ENCODE measurements at regions not wholly inside any gene's neighbourhood (a gene's known extent, or its start where the extent isn't known, plus 50 kb on each side); places are given as distances from the start of the nearest gene placed in this dataset.

DNA sequence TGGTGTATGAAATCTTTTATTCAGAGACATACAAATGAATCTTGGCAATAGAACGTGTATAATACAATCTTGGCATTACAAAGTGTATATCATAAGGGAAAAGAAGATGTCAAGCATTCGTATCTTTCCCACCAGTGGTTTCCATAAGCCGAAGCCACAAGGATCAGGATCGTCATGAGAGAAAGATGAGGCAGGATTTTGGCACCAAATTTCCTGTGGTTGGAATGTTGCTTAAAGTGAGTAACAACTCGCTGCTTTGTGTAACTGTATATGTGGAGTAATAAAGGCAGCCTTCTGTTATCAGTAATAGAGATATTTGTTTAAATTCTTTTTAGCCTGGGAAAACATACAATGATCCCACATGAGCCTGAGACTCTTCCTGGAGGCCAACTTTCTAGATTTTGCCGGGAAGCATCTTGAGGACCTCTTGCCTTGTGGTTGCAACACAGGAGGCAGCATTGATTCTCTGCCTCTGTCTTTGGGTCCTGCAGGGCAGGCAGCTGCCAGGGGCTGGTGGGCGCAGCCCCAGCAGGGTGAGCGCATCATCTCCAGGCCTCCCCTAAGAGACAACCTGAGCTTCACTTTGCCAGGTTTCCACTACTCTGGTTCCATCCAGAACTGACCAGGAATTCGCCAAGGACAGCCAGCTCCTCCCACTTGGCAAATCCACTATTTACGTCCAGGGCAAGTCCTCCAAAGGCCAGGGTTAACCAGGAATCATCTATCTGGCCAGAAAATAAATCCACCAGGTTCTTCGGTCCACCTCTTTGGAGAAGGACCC, 230.9 kb upstream of the SULF2 start:
- H3K36me3 ChIP-seq (ENCODE audit: control insufficient read depth in 1 of 2, insufficient read depth in 2 of 2, low read length in 2 of 2): no peaks in the 10 kb centered on the region
- no peak overlapping the region for H3K4me3 ChIP-seq (ENCODE audit: low read depth in 1 of 2, low read length in 2 of 2)
- H3K9ac ChIP-seq (ENCODE audit: low read depth in 1 of 2, low read length in 2 of 2): no peak overlapping the region
- H3K27me3 ChIP-seq (ENCODE audit: control insufficient read depth in 1 of 2, insufficient read depth in 2 of 2, low read length in 2 of 2): no peaks in the 10 kb centered on the region
- H3K4me1 ChIP-seq (ENCODE audit: control insufficient read depth in 1 of 2, insufficient read depth in 2 of 2, low read length in 2 of 2): no peaks in the 10 kb centered on the region
- H3K27ac ChIP-seq (ENCODE audit: low read depth, low read length): no peak overlapping the region
- H3K9me3 ChIP-seq (ENCODE audit: control insufficient read depth in 1 of 2, low read length in 2 of 2): peaks cover 8 to 10% of the 10 kb centered on the region in 2 donors

DNA sequence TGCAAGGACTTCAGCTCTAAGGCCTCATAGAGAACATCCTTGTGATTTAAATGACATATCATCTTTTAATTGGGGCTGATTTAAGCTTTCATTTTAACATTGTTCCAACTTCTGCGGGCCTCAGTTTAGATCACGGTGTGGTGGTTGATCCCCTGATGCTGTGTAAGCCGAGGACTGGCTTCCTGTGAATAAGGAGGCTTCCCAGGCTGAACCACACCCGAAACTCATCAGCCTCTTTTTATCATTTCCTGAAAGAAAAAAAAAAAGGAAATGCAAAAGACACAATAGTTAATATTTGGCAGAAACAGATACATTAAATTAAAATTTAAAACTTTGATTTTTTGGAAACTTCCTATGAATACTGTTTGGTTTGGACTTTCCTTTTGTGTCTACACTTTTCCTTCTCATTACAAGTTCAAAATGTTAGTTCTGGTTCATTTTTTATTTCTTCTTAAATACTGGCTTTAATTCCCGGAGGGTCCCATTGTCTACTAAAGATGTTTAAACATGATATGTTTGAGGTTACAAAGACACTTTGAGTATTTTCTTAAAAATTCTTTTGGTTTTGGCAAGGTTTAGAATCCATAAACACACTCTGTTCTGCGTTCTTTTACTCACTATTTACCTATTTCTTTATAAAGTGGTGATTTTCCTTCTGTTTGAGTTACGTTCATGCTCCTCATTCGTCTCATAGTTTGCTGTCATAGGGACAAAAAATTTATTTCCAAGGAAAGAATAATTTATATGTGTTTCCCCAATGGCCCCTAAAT, 230.0 kb upstream of the SULF2 start:
- Histone ChIP-seq H3K27ac (ENCODE audit: low read depth, low read length) (no peak overlapping the region), H3K27me3 (ENCODE audit: control insufficient read depth in 1 of 2, insufficient read depth in 2 of 2, low read length in 2 of 2) (no peaks in the 10 kb centered on the region)

DNA sequence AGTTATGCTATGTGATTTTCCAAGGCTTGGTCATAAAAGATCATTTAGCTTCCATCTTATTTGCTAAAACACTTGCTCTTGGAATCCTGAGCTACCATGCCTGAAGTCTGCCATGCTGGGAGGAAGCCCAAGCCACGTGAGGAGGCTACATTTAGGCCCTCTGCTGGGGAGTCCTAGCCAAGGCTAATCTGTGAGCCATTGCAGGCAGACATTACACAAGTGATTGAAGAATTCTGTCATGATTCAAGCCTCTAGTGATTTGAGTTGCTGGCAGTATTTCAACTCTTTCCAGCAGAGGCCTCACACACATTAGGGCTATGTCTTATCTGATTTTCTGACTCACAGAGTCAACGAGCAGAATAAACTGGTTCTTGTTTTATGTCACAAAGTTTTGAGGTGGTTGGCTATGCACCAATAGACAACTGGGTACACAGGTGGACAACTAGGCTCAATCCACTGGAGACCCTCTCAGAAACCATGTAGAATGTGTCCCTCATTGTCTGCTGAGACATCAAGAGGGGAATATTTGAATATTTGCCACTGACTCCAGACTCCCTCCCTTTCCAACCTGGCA, 227.2 kb upstream of the SULF2 start:
- no peaks in the 10 kb centered on the region for H3K36me3 ChIP-seq (ENCODE audit: control insufficient read depth in 1 of 2, insufficient read depth in 2 of 2, low read length in 2 of 2)
- H3K4me1 ChIP-seq (ENCODE audit: control insufficient read depth in 1 of 2, insufficient read depth in 2 of 2, low read length in 2 of 2): no peaks in the 10 kb centered on the region
- no peaks in the 10 kb centered on the region for H3K27me3 ChIP-seq (ENCODE audit: control insufficient read depth in 1 of 2, insufficient read depth in 2 of 2, low read length in 2 of 2)
- H3K4me3 ChIP-seq (ENCODE audit: low read depth in 1 of 2, low read length in 2 of 2): no peak overlapping the region
- H3K9me3 ChIP-seq (ENCODE audit: control insufficient read depth in 1 of 2, low read length in 2 of 2): peaks cover 8 to 10% of the 10 kb centered on the region in 2 donors
- H3K27ac ChIP-seq (ENCODE audit: low read depth, low read length): no peak overlapping the region
- no peak overlapping the region for H3K9ac ChIP-seq (ENCODE audit: low read depth in 1 of 2, low read length in 2 of 2)

More for the DNA sequence above, 230.0 kb upstream of the SULF2 start:
- Histone ChIP-seq H3K36me3 (ENCODE audit: control insufficient read depth in 1 of 2, insufficient read depth in 2 of 2, low read length in 2 of 2) (no peaks in the 10 kb centered on the region), H3K9me3 (ENCODE audit: control insufficient read depth in 1 of 2, low read length in 2 of 2) (peaks cover 8 to 10% of the 10 kb centered on the region in 2 donors), H3K4me3 (ENCODE audit: low read depth in 1 of 2, low read length in 2 of 2) (no peak overlapping the region), H3K9ac (ENCODE audit: low read depth in 1 of 2, low read length in 2 of 2) (no peak overlapping the region), H3K4me1 (ENCODE audit: control insufficient read depth in 1 of 2, insufficient read depth in 2 of 2, low read length in 2 of 2) (no peaks in the 10 kb centered on the region)

DNA sequence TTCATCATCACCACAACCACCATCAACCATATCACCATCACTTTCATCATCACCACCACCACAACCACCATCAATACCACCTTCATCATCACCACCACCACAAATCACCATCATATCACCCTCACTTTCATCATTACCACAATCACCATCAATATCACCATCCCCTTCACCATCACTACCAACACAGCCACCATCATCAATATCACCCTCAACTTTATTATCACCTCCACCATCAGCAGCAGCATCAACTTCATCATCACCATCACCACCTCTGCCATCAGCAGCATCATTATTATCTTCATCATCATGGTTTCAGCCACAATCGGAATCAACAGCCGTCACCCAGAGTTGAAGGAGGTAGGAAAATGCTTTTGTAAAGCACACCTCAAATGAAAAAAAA, 225.7 kb upstream of the SULF2 start:
- Histone ChIP-seq H3K4me1 (ENCODE audit: control insufficient read depth in 1 of 2, insufficient read depth in 2 of 2, low read length in 2 of 2) (no peaks in the 10 kb centered on the region), H3K9me3 (ENCODE audit: control insufficient read depth in 1 of 2, low read length in 2 of 2) (peaks cover 8 to 10% of the 10 kb centered on the region in 2 donors), H3K9ac (ENCODE audit: low read depth in 1 of 2, low read length in 2 of 2) (no peak overlapping the region), H3K36me3 (ENCODE audit: control insufficient read depth in 1 of 2, insufficient read depth in 2 of 2, low read length in 2 of 2) (no peaks in the 10 kb centered on the region), H3K27me3 (ENCODE audit: control insufficient read depth in 1 of 2, insufficient read depth in 2 of 2, low read length in 2 of 2) (no peaks in the 10 kb centered on the region), H3K4me3 (ENCODE audit: low read depth in 1 of 2, low read length in 2 of 2) (no peak overlapping the region), H3K27ac (ENCODE audit: low read depth, low read length) (no peak overlapping the region)

DNA sequence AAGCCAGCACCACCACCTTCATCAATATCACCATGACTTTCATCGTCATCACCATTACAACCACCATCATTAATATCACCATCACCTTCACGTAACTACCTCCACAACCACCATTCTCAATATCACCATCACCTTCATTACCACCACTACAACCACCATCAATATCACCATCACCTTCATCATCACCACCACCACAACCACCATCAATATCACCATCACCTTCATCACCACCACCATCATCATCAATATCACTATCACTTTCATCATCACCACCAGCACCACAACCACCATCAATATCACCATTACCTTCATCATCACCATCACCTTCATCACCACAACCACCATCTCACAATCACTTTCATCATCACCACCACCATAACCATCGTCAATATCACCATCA, 225.3 kb upstream of the SULF2 start:
- no peaks in the 10 kb centered on the region for H3K4me1 ChIP-seq (ENCODE audit: control insufficient read depth in 1 of 2, insufficient read depth in 2 of 2, low read length in 2 of 2)
- peaks cover 8 to 10% of the 10 kb centered on the region in 2 donors for H3K9me3 ChIP-seq (ENCODE audit: control insufficient read depth in 1 of 2, low read length in 2 of 2)
- H3K27ac ChIP-seq (ENCODE audit: low read depth, low read length): no peak overlapping the region
- H3K4me3 ChIP-seq (ENCODE audit: low read depth in 1 of 2, low read length in 2 of 2): no peak overlapping the region
- H3K36me3 ChIP-seq (ENCODE audit: control insufficient read depth in 1 of 2, insufficient read depth in 2 of 2, low read length in 2 of 2): no peaks in the 10 kb centered on the region
- no peaks in the 10 kb centered on the region for H3K27me3 ChIP-seq (ENCODE audit: control insufficient read depth in 1 of 2, insufficient read depth in 2 of 2, low read length in 2 of 2)
- no peak overlapping the region for H3K9ac ChIP-seq (ENCODE audit: low read depth in 1 of 2, low read length in 2 of 2)

DNA sequence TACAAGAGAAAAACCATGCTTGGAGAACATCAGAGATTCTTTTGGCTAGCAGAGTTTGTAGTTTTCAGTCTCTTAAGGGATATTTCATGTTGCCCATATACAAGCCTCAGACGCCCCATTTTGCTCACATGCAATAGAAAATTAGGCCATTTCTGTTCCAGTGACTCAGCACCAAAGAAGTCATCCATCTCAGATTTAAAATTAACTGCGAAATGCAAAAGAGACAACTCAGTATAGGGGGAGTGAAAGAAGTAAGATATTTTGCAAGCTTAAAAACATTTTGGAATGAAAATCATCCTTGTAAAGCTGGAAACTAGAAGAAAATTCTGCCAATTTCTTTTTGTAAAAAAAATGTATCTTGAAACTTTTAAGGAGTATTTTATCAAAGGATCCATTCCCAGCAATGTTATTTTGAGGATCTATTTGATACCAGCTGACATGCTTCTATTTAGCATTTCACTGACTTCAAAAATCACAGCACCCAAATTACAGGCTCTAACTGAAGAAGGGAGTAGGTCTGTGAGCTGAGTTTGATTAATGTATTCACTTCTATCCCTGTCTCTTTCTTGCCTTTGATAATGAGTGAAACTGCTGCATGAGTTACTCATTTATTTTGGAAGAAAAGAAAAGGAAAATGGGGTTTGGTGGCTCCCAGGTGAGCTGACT, 223.7 kb upstream of the SULF2 start:
- no peaks in the 10 kb centered on the region for H3K4me1 ChIP-seq (ENCODE audit: control insufficient read depth in 1 of 2, insufficient read depth in 2 of 2, low read length in 2 of 2)
- no peak overlapping the region for H3K27ac ChIP-seq (ENCODE audit: low read depth, low read length)
- H3K36me3 ChIP-seq (ENCODE audit: control insufficient read depth in 1 of 2, insufficient read depth in 2 of 2, low read length in 2 of 2): no peaks in the 10 kb centered on the region
- H3K27me3 ChIP-seq (ENCODE audit: control insufficient read depth in 1 of 2, insufficient read depth in 2 of 2, low read length in 2 of 2): no peaks in the 10 kb centered on the region
- H3K9me3 ChIP-seq (ENCODE audit: control insufficient read depth in 1 of 2, low read length in 2 of 2): peaks cover 8 to 10% of the 10 kb centered on the region in 2 donors
- no peak overlapping the region for H3K4me3 ChIP-seq (ENCODE audit: low read depth in 1 of 2, low read length in 2 of 2)
- no peak overlapping the region for H3K9ac ChIP-seq (ENCODE audit: low read depth in 1 of 2, low read length in 2 of 2)

DNA sequence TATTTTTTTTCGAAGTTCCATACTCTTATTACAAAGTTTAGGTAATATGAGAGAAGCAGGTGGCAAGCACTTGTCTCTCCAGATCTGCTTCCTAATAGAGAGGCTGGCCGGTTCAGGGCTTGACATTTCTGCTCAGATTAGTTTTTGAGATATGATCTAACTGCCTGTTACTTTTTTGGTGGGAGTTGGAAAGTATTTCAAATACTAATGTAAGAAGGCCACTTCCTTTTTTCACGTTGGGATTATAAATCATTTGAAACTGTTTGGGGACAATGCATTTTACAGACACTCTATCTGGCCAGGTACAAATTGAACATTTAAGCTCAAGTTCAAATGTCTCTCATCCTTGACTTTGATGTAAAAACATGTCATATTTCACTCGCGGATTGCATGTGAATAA, 222.1 kb upstream of the SULF2 start:
- Histone ChIP-seq H3K27me3 (ENCODE audit: control insufficient read depth in 1 of 2, insufficient read depth in 2 of 2, low read length in 2 of 2) (no peaks in the 10 kb centered on the region), H3K4me1 (ENCODE audit: control insufficient read depth in 1 of 2, insufficient read depth in 2 of 2, low read length in 2 of 2) (no peaks in the 10 kb centered on the region), H3K4me3 (ENCODE audit: low read depth in 1 of 2, low read length in 2 of 2) (no peak overlapping the region)

DNA sequence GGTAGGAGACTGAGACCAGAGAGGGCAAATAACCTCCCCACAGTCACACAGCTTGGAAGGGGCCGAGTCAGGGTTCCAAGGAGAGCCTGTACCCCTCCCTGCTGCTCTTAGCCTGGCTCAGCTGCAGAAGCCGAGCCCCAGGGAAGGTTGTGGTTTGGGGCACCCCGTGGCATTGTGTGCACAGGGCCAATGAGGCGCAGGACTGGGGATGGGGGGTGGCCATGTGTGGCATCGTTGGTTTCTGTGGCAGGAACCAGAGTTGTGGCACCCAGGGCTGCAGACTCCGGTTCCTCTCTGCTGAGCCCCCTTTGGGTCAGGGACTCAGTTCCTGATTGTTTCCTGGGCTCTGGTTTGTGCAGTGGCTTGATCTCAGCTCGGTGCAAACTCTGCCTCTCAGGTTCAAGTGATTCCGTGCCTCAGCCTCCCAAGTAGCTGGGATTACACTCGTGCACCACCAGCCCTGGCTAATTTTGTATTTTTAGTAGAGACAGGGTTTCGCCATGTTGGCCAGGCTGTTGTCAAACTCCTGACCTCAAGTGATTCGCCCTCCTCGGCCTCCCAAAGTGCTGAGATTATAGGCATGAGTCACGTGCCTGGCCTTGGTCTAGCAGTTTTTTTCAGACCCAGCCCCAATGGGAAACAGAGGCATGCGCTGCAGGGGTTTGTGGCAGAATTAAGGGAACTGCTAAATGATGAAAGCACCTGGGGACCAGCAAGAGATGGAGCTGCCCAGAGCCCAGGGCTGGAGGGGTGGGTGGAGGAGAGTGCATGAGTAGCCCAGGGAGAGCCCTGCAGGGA, 221.0 kb upstream of the SULF2 start:
- Histone ChIP-seq H3K9ac (ENCODE audit: low read depth in 1 of 2, low read length in 2 of 2) (no peak overlapping the region), H3K27ac (ENCODE audit: low read depth, low read length) (no peak overlapping the region), H3K9me3 (ENCODE audit: control insufficient read depth in 1 of 2, low read length in 2 of 2) (peaks cover 0 to 3% of the 10 kb centered on the region in 2 donors), H3K27me3 (ENCODE audit: control insufficient read depth in 1 of 2, insufficient read depth in 2 of 2, low read length in 2 of 2) (no peaks in the 10 kb centered on the region), H3K36me3 (ENCODE audit: control insufficient read depth in 1 of 2, insufficient read depth in 2 of 2, low read length in 2 of 2) (no peaks in the 10 kb centered on the region), H3K4me1 (ENCODE audit: control insufficient read depth in 1 of 2, insufficient read depth in 2 of 2, low read length in 2 of 2) (no peaks in the 10 kb centered on the region), H3K4me3 (ENCODE audit: low read depth in 1 of 2, low read length in 2 of 2) (no peak overlapping the region)

More for the DNA sequence above, 222.1 kb upstream of the SULF2 start:
- Histone ChIP-seq H3K9ac (ENCODE audit: low read depth in 1 of 2, low read length in 2 of 2) (no peak overlapping the region), H3K9me3 (ENCODE audit: control insufficient read depth in 1 of 2, low read length in 2 of 2) (peaks cover 6 to 7% of the 10 kb centered on the region in 2 donors), H3K27ac (ENCODE audit: low read depth, low read length) (no peak overlapping the region), H3K36me3 (ENCODE audit: control insufficient read depth in 1 of 2, insufficient read depth in 2 of 2, low read length in 2 of 2) (no peaks in the 10 kb centered on the region)

DNA sequence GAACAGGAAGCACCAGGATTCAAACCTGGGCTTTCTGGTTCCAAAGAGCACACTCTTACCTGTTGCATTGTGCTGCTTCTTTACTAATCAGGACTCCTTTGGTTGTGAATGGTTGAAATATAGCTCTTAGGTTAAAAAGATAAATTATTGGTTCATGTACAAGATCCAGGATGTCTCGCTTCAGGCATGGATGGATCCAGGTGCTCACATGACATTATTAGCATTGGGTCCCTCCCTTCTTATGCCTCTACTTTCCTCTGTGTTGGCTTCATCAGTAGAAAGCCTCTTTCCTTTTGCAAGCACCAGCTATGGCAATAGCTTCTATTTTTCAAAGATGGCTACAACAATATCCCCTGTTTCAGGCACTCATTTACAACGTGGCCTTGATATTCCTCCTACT, 217.7 kb upstream of the SULF2 start:
- Histone ChIP-seq H3K27ac (ENCODE audit: low read depth, low read length) (no peak overlapping the region), H3K4me1 (ENCODE audit: control insufficient read depth in 1 of 2, insufficient read depth in 2 of 2, low read length in 2 of 2) (no peaks in the 10 kb centered on the region), H3K36me3 (ENCODE audit: control insufficient read depth in 1 of 2, insufficient read depth in 2 of 2, low read length in 2 of 2) (no peaks in the 10 kb centered on the region), H3K9ac (ENCODE audit: low read depth in 1 of 2, low read length in 2 of 2) (no peak overlapping the region), H3K9me3 (ENCODE audit: control insufficient read depth in 1 of 2, low read length in 2 of 2) (peaks cover 0 to 3% of the 10 kb centered on the region in 2 donors), H3K4me3 (ENCODE audit: low read depth in 1 of 2, low read length in 2 of 2) (no peak overlapping the region), H3K27me3 (ENCODE audit: control insufficient read depth in 1 of 2, insufficient read depth in 2 of 2, low read length in 2 of 2) (no peaks in the 10 kb centered on the region)
